ENCODE measurements at regions not wholly inside any gene's neighbourhood (a gene's known extent, or its start where the extent isn't known, plus 50 kb on each side); places are given as distances from the start of the nearest gene placed in this dataset.

GRCh38 chr15:46297766-46298165 lies 662.9 kb downstream of the SQOR start:
- ChIA-PET CTCF (interaction anchor here (0.7 to 3.0 kb wide), 6 partner anchors 13 to 503 kb away, joined by 3 to 26 read pairs (median 4); no protein-coding TSS in a partner anchor), POLR2A (no interaction called here)
- no peak for TF ChIP-seq PRRX2 (CRISPR knock-in tag; IDR thresholded peaks at IDR 0.05)
- TF ChIP-seq IRF2 (CRISPR knock-in tag; IDR thresholded peaks at IDR 0.05; ENCODE audit: borderline replicate concordance, low read depth), result no peak
- TF ChIP-seq NR2C2 (CRISPR knock-in tag; IDR thresholded peaks at IDR 0.05), result no peak
- TF ChIP-seq, protein P1, sequence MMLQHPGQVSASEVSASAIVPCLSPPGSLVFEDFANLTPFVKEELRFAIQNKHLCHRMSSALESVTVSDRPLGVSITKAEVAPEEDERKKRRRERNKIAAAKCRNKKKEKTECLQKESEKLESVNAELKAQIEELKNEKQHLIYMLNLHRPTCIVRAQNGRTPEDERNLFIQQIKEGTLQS (CRISPR knock-in tag; conservative IDR thresholded peaks at IDR 0.05), result no peak
- no peak for TF ChIP-seq STAT6 (CRISPR knock-in tag; conservative IDR thresholded peaks at IDR 0.05; ENCODE audit: low read depth)
- TF ChIP-seq, protein P2, sequence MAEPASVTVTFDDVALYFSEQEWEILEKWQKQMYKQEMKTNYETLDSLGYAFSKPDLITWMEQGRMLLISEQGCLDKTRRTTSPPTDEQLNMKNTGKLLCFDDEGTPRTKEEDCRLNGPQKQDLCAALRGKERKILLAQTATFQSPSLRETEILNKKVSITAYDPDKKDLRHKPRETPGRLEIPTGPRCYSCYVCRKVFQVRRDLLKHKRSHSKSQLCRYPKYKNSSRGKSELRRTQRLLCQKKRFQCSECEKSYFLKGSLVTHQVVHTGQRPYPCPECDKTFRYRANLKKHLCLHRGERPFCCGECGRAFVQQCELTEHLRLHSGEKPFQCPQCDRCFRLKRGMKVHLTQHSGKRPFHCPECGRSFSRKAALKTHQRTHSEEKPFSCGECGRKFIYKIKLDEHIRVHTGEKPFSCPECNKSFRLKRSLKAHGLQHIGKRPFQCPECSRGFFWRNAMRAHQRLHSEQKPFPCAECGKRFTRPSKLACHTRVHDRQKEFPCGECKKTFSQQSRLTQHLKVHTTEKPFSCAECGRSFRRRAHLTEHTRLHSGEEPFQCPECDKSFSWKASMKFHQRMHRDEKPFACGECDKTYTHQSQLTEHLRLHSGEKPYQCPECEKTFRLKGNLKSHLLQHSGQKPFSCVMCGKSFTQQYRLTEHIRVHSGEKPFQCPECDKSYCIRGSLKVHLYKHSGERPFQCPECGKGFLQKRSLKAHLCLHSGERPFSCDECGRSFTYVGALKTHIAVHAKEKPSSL (CRISPR knock-in tag; conservative IDR thresholded peaks at IDR 0.05), result no peak
- TF ChIP-seq USF1 (CRISPR knock-in tag; IDR thresholded peaks at IDR 0.05), result no peak
- TF ChIP-seq AR (CRISPR knock-in tag; IDR thresholded peaks at IDR 0.05), result no peak
- TF ChIP-seq TEAD4 (CRISPR knock-in tag; IDR thresholded peaks at IDR 0.05), result no peak
- no peak for TF ChIP-seq ZNF423 (CRISPR knock-in tag; IDR thresholded peaks at IDR 0.05)
- TF ChIP-seq, protein P3, sequence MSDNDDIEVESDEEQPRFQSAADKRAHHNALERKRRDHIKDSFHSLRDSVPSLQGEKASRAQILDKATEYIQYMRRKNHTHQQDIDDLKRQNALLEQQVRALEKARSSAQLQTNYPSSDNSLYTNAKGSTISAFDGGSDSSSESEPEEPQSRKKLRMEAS (CRISPR knock-in tag; IDR thresholded peaks at IDR 0.05), result no peak
- TF ChIP-seq, protein P4, sequence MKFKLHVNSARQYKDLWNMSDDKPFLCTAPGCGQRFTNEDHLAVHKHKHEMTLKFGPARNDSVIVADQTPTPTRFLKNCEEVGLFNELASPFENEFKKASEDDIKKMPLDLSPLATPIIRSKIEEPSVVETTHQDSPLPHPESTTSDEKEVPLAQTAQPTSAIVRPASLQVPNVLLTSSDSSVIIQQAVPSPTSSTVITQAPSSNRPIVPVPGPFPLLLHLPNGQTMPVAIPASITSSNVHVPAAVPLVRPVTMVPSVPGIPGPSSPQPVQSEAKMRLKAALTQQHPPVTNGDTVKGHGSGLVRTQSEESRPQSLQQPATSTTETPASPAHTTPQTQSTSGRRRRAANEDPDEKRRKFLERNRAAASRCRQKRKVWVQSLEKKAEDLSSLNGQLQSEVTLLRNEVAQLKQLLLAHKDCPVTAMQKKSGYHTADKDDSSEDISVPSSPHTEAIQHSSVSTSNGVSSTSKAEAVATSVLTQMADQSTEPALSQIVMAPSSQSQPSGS (CRISPR knock-in tag; IDR thresholded peaks at IDR 0.05; ENCODE audit: borderline replicate concordance, low read depth), result no peak
- TF ChIP-seq ZNF219 (CRISPR knock-in tag; IDR thresholded peaks at IDR 0.05; ENCODE audit: borderline replicate concordance), result no peak
- no peak for TF ChIP-seq KAT7 (CRISPR knock-in tag; IDR thresholded peaks at IDR 0.05; ENCODE audit: borderline replicate concordance)
- TF ChIP-seq MYBL2 (CRISPR knock-in tag; IDR thresholded peaks at IDR 0.05), result no peak
- TF ChIP-seq, protein P5, sequence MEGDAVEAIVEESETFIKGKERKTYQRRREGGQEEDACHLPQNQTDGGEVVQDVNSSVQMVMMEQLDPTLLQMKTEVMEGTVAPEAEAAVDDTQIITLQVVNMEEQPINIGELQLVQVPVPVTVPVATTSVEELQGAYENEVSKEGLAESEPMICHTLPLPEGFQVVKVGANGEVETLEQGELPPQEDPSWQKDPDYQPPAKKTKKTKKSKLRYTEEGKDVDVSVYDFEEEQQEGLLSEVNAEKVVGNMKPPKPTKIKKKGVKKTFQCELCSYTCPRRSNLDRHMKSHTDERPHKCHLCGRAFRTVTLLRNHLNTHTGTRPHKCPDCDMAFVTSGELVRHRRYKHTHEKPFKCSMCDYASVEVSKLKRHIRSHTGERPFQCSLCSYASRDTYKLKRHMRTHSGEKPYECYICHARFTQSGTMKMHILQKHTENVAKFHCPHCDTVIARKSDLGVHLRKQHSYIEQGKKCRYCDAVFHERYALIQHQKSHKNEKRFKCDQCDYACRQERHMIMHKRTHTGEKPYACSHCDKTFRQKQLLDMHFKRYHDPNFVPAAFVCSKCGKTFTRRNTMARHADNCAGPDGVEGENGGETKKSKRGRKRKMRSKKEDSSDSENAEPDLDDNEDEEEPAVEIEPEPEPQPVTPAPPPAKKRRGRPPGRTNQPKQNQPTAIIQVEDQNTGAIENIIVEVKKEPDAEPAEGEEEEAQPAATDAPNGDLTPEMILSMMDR (IDR thresholded peaks at IDR 0.05), result no peak
- TF ChIP-seq ELF4 (CRISPR knock-in tag; IDR thresholded peaks at IDR 0.05; ENCODE audit: low read depth), result no peak
- no peak for TF ChIP-seq SOX15 (CRISPR knock-in tag; IDR thresholded peaks at IDR 0.05)
- TF ChIP-seq JUN (CRISPR knock-in tag; IDR thresholded peaks at IDR 0.05), result no peak
- no peak for TF ChIP-seq SP1 (CRISPR knock-in tag; conservative IDR thresholded peaks at IDR 0.05)
- Mint-ChIP-seq H3K9me3 (no peaks in the 10 kb centered on the region), H3K27me3 (ENCODE audit: low read depth) (no peaks in the 10 kb centered on the region), H3K27ac (no peak overlapping the region), H3K4me3 (no peak overlapping the region), H3K4me1 (peaks cover 33% of the 10 kb centered on the region), H3K36me3 (no peaks in the 10 kb centered on the region)
- no peak for ATAC-seq
- no peak for DNase-seq (ENCODE audit: low spot score)

Measured in WTC11 (cell line).